ENCODE measurements at regions not wholly inside any gene's neighbourhood (a gene's known extent, or its start where the extent isn't known, plus 50 kb on each side); places are given as distances from the start of the nearest gene placed in this dataset.
"Not testable (repeated sequence)": the region's sequence is repeated elsewhere in the genome, so short reads cannot be mapped to it uniquely, and the experiment has no call there.

DNA sequence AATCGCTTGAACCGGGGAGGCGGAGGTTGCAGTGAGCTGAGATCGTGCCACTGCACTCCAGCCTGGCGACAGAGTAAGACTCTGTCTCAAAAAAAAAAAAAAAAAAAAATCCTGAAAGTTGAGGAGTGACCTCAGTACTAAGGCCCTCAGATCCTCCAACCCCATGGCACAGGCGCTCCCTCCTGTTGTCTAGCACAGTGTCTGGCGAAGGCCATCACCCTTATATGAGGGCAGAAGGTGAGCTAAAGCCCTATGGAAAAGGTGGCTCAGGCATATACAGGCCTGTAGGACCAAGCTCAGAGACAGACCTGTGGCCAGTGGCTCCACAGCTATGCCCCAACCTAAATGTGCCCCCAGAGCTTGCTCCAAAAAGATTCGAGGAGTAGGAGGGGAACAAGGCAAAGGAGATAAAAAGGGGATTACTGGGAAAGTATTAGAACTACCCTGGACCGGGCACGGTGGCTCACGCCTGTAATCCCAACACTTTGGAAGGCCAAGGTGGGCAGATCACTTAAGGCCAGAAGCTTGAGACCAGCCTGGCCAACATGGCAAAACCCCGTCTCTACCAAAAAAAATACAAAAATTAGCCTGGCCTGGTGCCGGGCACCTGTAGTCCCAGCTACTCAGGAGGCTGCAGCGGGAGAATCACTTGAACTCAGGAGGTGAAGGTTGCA lies 92.4 kb downstream of the GLUL start:
- DNase-seq (ENCODE audit: low read depth); in situ Hi-C loops (cut with HindIII; ENCODE audit: low pct_unique_long_range_greater_than_20kb, low sequenced_read_pairs): not testable (repeated sequence)

DNA sequence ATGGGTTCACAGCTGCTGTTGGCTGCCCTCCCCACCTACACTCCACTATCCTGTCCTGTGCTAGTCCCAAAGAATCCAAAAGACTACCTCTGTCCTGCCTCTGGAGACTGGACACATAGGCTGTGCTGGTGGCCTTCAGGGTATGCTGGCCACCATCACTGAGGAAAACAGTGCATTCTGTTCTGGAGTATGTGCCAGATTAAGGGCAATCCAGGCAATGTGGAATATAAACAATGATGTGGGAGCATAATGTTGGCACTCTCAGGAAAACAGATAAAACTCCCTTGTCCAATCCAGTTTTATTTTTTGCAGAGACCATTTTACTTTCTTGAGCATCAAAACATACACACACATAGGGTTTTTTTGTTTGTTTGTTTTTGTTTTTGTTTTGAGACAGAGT lies 94.3 kb downstream of the GLUL start:
- DNase-seq (ENCODE audit: low read depth) = no peak
- in situ Hi-C loops (cut with HindIII; ENCODE audit: low pct_unique_long_range_greater_than_20kb, low sequenced_read_pairs) = no loop called here

- DNase-seq (ENCODE audit: low read depth) = no peak
Observed at GRCh38 chr1:182295697-182296096, 95.9 kb downstream of the GLUL start.

DNA sequence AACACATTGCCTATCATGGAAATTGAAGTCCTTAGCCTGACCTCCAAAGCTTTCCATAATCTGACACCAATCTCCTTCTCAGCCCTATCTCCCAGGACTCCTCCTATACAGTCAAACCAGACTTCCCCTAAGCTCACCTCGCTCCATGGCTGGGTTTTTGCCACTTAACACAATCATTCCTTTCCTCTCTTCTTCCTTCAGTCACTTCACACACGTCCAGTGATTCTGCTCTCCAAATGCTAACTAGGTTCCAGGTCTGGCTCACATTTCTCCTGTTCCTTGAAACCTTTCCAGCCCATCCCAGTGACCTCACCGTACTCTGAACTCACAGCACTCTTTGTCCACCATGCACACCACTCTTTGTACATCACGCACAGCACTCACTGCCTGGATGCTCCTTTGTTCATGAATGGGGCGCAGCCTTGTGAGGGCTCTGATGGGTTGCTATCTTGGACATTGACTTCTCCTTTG lies 98.4 kb downstream of the GLUL start:
- in situ Hi-C loops (cut with HindIII; ENCODE audit: low pct_unique_long_range_greater_than_20kb, low sequenced_read_pairs) = no loop called here
- DNase-seq (ENCODE audit: low read depth) = no peak

More at GRCh38 chr1:182295697-182296096, 95.9 kb downstream of the GLUL start:
- in situ Hi-C loops (cut with HindIII; ENCODE audit: low pct_unique_long_range_greater_than_20kb, low sequenced_read_pairs) = no loop called here

GRCh38 chr1:182292193-182292741 lies 99.3 kb downstream of the GLUL start:
- in situ Hi-C loops (cut with HindIII; ENCODE audit: low pct_unique_long_range_greater_than_20kb, low sequenced_read_pairs) = no loop called here
- DNase-seq (ENCODE audit: low read depth) = no peak

DNA sequence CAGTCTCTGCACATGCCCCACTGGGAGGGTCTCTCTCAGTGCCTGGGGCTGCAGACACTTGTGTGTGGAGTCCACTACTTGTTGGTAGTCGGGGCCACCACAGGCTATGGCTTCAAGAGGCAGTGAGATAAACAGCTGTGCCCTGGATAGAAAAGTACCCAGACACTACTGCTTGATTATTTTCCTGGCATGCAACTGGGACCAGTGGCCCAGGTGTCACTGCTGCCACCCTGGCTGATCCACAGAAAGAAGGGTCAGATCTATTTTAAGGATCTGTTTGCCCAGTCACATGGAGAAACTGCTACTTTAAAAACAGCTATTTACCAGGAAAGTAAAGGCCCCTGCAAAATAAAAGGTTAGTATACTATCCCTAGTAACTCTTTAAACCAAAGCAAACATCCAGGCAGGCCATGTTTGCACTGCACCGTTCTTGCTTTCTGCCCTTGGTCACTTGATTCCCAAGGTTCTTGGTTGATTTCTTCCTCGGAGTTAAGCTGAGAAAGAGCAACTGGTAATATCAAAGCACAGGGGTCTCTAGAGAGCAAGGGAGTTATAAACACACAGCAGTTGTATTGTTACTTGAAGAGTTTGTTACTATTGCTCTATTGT lies 99.9 kb downstream of the GLUL start:
- in situ Hi-C loops (cut with HindIII; ENCODE audit: low pct_unique_long_range_greater_than_20kb, low sequenced_read_pairs) = no loop called here
- no peak for DNase-seq (ENCODE audit: low read depth)

- no peak for DNase-seq (ENCODE audit: low read depth)
- in situ Hi-C loops (cut with HindIII; ENCODE audit: low pct_unique_long_range_greater_than_20kb, low sequenced_read_pairs) = no loop called here
Observed at GRCh38 chr1:182288749-182289604, 102.6 kb downstream of the GLUL start.

DNA sequence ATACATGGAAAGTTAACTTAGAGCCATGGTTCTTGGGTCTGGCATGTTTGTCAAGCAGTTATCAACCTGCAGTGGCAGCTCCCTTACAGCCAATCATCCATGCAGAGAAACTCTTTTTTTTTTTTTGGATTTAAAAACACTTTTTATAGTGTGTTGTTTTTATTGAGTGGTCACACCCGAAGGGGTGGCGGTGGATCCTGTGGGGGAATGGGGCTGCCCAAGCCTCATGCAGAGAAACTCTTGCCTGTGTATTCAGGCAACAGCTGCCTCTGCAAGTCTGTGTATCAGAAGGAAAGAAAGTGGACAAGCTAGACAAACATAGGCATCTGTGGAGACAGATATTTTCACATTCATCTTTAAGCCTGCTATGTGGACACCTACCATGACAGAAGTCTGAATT lies 104.8 kb downstream of the GLUL start:
- in situ Hi-C loops (cut with HindIII; ENCODE audit: low pct_unique_long_range_greater_than_20kb, low sequenced_read_pairs) = no loop called here

GRCh38 chr1:182283746-182284544 lies 107.6 kb downstream of the GLUL start:
- no peak for DNase-seq (ENCODE audit: low read depth)
- in situ Hi-C loops (cut with HindIII; ENCODE audit: low pct_unique_long_range_greater_than_20kb, low sequenced_read_pairs) = no loop called here

More for the DNA sequence above, 104.8 kb downstream of the GLUL start:
- no peak for DNase-seq (ENCODE audit: low read depth)

GRCh38 chr1:182281541-182281940 lies 110.0 kb downstream of the GLUL start:
- DNase-seq (ENCODE audit: low read depth) = no peak
- in situ Hi-C loops (cut with HindIII; ENCODE audit: low pct_unique_long_range_greater_than_20kb, low sequenced_read_pairs) = no loop called here

- in situ Hi-C loops (cut with HindIII; ENCODE audit: low pct_unique_long_range_greater_than_20kb, low sequenced_read_pairs) = no loop called here
- DNase-seq (ENCODE audit: low read depth) = no peak
Observed at GRCh38 chr1:182280504-182280900, 111.1 kb downstream of the GLUL start.

DNA sequence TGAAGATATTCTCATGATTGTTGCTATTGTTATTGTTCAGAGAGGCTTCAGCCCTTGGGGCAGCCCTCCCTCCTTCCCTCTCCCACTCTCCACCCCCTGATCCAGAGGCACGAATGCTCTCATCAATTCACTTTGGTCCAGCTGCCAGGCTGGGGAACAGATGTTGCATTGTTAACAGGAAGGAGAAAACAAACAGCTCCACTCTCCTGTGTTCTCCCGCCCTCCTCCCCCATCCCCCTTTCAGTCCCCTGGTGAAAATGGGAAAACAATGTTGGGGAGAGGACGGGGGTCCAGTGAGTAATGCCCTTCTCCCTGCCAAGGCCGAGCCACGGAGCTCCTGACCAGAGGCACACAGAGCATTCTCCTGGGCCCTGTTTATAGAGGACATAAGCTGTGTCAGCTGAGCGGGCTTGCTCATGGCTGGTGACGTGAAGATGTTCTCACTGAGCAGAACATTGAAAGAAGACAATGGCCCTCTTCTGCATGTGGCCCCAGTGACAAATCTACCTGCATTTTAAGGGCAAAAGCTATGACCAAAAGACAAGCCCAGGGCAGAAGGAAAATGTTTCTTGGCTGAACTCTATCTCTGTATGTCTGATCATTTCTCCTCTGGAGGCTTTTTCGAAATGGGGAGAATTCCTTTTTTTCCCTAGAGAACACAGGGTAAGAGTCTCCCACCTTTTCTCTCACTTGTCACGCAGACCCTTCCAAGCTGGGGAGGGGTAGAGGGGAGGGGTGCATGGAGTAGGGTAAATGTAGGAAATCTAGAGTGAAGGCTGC lies 111.7 kb downstream of the GLUL start:
- no peak for DNase-seq (ENCODE audit: low read depth)
- in situ Hi-C loops (cut with HindIII; ENCODE audit: low pct_unique_long_range_greater_than_20kb, low sequenced_read_pairs) = no loop called here

GRCh38 chr1:182279302-182279701 lies 112.3 kb downstream of the GLUL start:
- no peak for DNase-seq (ENCODE audit: low read depth)
- in situ Hi-C loops (cut with HindIII; ENCODE audit: low pct_unique_long_range_greater_than_20kb, low sequenced_read_pairs) = no loop called here

DNA sequence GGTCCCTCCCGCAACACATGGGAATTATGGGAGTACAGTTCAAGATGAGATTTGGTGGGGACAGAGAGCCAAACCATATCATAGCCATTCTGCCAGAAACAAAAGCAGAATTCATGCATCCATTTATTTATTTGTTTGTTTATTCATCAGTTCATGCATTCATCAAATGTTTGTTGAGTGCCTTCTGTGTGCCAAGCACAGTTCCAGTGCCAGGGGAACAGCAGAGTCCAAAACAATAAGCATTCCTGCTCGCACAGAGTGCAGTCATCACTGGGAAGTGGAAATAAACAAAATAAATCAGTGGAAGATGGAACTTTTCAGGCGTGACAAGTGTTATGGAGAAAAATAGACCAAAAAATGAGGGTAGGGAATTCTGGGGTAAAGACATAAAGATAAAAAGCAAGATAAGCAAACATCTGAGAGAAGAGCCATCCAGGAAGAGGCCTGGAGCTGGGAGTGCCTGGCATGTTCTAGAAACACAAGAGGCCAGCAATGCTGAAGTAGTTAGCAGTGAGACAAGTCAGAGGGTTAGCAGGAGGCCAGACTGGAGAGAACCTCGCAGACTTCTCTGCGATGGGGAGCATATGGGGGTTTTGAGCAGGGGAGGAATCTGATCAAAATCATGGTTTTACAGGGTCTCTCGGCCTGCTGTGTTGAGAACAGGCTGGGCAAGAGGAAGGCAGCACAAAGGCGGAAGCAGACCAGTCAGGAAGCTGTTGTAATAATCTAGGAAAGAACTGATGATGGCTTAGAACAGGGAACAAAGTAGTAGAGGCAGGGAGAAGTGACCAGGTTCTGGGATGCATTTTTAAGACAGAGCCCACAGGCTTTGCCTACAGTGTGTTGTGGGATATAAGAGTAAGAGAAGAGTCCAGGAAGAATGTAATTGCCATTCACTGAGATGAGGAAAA lies 113.2 kb downstream of the GLUL start:
- no peak for DNase-seq (ENCODE audit: low read depth)
- in situ Hi-C loops (cut with HindIII; ENCODE audit: low pct_unique_long_range_greater_than_20kb, low sequenced_read_pairs) = no loop called here

DNA sequence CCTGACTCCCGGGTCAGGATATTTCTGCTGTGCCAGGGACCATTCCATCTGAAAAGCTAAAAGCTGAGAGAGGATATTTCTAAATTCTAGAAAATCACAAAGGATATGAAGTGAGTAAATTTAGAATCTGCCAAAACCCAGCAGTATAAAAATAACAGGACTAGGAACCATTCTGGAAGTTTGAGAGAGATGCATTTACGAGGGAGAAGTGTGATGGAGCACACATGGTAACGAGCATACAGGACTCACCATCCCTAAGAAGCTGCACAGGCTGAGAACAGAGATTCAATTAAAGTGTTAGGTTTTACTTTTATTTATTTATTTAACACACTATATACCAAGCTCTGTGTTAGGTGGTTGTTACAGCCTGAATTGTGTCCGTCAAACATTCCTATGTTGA lies 116.3 kb downstream of the GLUL start:
- no peak for DNase-seq (ENCODE audit: low read depth)
- in situ Hi-C loops (cut with HindIII; ENCODE audit: low pct_unique_long_range_greater_than_20kb, low sequenced_read_pairs) = no loop called here

- in situ Hi-C loops (cut with HindIII; ENCODE audit: low pct_unique_long_range_greater_than_20kb, low sequenced_read_pairs) = no loop called here
- DNase-seq (ENCODE audit: low read depth) = no peak
Observed at GRCh38 chr1:182274618-182275017, 117.0 kb downstream of the GLUL start.

DNA sequence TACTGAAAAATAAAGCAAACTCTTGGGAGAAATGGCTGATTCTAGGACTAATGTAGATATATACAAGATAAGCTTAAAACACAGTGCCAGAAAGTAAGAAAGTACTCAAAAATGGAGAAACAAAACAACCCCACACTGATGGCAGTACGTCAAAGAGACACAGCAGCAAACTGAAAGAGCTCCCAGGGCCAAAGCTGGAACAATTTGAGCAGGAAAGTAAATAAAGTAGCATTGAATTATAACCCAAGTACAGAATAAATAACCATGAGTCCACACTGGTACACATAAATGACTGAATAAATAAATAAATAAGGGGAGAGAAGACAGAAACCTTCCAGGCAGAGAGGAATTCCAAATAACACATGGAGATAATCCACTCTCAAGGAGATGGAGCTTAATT lies 120.9 kb downstream of the GLUL start:
- DNase-seq (ENCODE audit: low read depth) = no peak
- in situ Hi-C loops (cut with HindIII; ENCODE audit: low pct_unique_long_range_greater_than_20kb, low sequenced_read_pairs) = no loop called here

Data from Caki2 (cell line).